ENCODE measurements at regions not wholly inside any gene's neighbourhood (a gene's known extent, or its start where the extent isn't known, plus 50 kb on each side); places are given as distances from the start of the nearest gene placed in this dataset.

DNA sequence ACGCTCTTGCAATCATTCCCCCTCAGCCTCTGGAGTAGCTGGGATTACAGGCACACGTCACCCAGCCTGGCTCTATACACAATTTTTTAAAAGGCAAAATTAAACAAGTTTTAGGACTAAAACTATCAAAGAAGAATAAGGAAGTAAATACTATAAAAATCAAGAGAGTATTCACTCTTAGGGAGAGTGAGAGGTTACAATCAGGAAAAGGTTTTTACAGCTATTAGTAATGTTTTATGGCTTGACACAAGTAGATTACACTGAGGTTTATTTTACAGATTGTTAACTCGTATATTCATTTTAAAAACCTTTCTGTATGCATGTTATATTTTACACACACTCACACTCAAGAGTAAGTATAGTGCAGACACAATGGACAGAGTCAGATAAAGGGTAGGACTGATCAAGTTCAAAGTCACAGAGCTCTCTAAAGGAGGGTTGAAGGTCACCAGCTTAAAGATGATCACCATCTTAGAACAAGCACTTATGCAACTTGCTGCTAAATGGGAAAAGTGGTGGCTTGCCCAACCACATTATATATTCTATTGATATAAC, 77.9 kb upstream of the MAN1A2 start:
- no peak for DNase-seq (ENCODE audit: low read depth)
- TF ChIP-seq CTCF (IDR thresholded peaks at IDR 0.05; ENCODE audit: insufficient read depth, low read depth, low read length, missing control alignments): no peak
- H3K4me3 ChIP-seq (ENCODE audit: low read length): no peak overlapping the region

DNA sequence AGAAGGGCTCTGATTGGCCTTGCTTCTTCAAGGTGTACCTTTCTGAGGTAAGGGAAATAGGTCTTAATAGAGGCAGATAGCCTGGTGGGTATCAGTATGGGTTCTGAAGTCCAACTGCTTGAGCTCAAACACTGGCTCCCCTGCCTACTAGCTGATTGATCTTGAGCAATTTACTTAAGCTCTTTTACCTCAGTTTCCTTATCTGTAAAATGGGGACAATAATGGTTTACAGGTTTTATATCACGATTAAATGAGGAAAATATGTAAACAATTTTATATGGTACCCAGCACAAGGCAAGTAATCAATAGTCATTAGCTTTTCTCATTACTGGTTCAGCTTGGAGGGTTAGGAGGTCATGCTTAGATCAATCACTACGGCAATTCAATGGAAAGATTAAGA, 75.8 kb upstream of the VTCN1 start:
- TF ChIP-seq CTCF (IDR thresholded peaks at IDR 0.05; ENCODE audit: insufficient read depth, low read depth, low read length, missing control alignments): no peak
- no peak overlapping the region for H3K4me3 ChIP-seq (ENCODE audit: low read length)
- DNase-seq (ENCODE audit: low read depth): no peak

GRCh38 chr1:117286145-117286544, 75.4 kb upstream of the VTCN1 start:
- no peak for DNase-seq (ENCODE audit: low read depth)
- no peak for TF ChIP-seq CTCF (IDR thresholded peaks at IDR 0.05; ENCODE audit: insufficient read depth, low read depth, low read length, missing control alignments)
- no peak overlapping the region for H3K4me3 ChIP-seq (ENCODE audit: low read length)

DNA sequence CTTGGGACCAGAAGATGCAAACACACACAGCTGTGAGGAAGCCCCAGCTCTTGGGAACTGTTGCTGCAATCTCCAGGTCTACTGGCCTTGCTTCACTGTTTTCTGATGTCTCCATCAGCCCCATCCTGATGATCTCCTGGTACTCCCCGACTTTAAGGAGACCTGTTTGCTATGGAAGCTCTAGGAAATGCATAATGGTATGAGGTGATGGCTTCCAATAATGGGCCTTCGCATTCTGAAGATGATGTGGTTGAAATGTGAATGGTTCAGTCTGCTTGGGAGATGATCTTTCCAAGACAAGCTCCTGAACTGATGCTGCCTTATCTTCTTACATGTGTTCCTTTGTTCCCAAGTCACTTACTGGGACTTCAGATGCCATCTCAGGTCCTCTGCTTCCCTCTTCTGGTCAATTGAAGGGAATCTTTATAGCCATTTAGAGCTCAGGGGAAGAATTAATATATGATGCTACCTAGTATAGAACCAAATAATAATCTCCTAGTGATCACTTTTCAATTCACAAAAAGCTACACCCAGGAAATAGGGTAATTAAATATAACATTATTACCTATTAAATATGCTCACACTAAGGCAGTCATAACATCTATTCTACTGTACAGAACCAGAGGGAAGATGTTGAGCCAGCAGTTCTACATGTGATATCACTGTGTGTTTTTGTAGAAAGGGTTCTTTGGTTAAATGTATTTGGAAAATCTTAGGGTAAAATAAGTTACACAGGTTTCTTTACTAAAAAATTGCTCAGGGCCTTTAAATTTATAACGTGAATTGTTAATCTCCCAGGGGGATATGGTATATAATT, 73.9 kb upstream of the VTCN1 start:
- peak; percentile 80 for TF ChIP-seq CTCF (IDR thresholded peaks at IDR 0.05; ENCODE audit: insufficient read depth, low read depth, low read length, missing control alignments)
- peak; percentile 79 for DNase-seq (ENCODE audit: low read depth)
- no peak overlapping the region for H3K4me3 ChIP-seq (ENCODE audit: low read length)

- TF ChIP-seq CTCF (IDR thresholded peaks at IDR 0.05; ENCODE audit: insufficient read depth, low read depth, low read length, missing control alignments): no peak
- H3K4me3 ChIP-seq (ENCODE audit: low read length): no peak overlapping the region
- DNase-seq (ENCODE audit: low read depth): no peak
Observed at GRCh38 chr1:117278531-117278930, 67.8 kb upstream of the VTCN1 start.

DNA sequence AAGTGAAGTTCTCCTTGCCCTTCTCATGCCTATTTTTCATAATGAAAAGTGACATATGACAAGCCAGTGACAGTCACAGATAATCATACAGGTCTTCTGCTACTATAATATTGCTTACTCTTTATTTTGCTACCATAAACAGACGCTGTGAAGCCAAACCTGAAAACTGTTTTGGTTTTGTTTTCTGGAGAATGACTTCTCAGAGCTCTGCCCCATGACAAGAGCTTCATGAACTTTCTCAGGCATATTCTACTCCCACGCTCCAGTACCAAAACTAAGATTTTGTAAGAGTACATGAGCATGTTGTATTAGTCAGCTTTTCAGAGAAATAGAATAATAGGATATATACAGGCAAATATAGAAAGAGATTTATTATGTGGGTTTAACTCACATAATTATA, 64.3 kb upstream of the VTCN1 start:
- TF ChIP-seq CTCF (IDR thresholded peaks at IDR 0.05; ENCODE audit: insufficient read depth, low read depth, low read length, missing control alignments): no peak
- no peak for DNase-seq (ENCODE audit: low read depth)
- no peak overlapping the region for H3K4me3 ChIP-seq (ENCODE audit: low read length)

DNA sequence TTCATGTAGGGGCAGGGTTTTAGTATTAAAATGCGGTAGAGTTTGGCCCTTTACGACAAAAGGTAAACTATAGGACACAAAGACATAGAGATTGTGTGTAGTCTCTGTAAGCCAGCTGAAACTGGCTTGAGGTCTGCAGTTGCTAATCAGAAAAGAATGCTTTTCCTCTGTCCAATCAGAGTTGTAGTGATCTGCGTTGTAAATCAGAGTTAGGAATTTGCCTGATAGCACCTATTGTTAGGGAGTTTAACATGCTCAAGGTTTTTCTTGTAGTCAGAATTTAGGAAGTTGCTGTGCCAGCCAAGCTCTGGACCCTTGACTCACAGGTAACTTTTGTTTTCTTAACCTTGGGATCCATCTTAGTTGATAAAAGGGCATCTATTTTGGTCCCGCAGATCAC, 61.2 kb upstream of the VTCN1 start:
- no peak for TF ChIP-seq CTCF (IDR thresholded peaks at IDR 0.05; ENCODE audit: insufficient read depth, low read depth, low read length, missing control alignments)
- peak; percentile 63 for DNase-seq (ENCODE audit: low read depth)
- H3K4me3 ChIP-seq (ENCODE audit: low read length): no peak overlapping the region
